Right lobe of liver (tissue), 6 donors: ENCODE measurements at regions not wholly inside any gene's neighbourhood (a gene's known extent, or its start where the extent isn't known, plus 50 kb on each side); places are given as distances from the start of the nearest gene placed in this dataset.

Experiments
- ATAC-seq, 4 donors: fragments of 200-7000 bp; cut with Tn5 transposase; one replicate each; pipeline ENCODE4 v1.9.1; 2020; ENCODE audit warnings: mild to moderate bottlenecking in 4 of 4, moderate library complexity in 4 of 4
- DNase-seq, 3 donors: peaks; one replicate each; pipeline ENCODE4 v3.0.0-alpha.2; 2020
- H3K27ac ChIP-seq, 3 donors: fragments of 200-600 bp; one replicate each; pipeline ENCODE4 v1.8.0; 2022
- H3K27me3 ChIP-seq, 2 donors: fragments of 200-600 bp; one replicate each; pipeline ENCODE4 v1.8.0; 2022
- H3K36me3 ChIP-seq, 4 donors: fragments of 200-600 bp; sonication (generic) in 1 of 4; one replicate each; pipeline versions ENCODE4 v1.5.1 to v1.8.0; 2017 to 2022; ENCODE audit warnings: control low read depth in 1 of 4
- H3K4me1 ChIP-seq, 4 donors: fragments of 200-600 bp; sonication (generic) in 1 of 4; one replicate each; pipeline versions ENCODE4 v1.5.1 to v1.8.0; 2017 to 2022; ENCODE audit warnings: control low read depth in 1 of 4
- H3K4me3 ChIP-seq, 3 donors: fragments of 200-600 bp; one replicate each; pipeline ENCODE4 v1.8.0; 2022
- H3K9me3 ChIP-seq, 4 donors: fragments of 200-600 bp; sonication (generic) in 1 of 4; one replicate each; pipeline versions ENCODE4 v1.5.1 to v1.8.0; 2017 to 2022; ENCODE audit warnings: control low read depth in 1 of 4
- POLR2A ChIP-seq: fragments of 450-650 bp; IDR thresholded peaks from one replicate; pipeline ENCODE4 v1.6.1; 2017; ENCODE audit warnings: antibody characterized with exemption, mild to moderate bottlenecking
- WGBS: methylation state at CpG from one replicate; pipeline ENCODE4 v1.1.6; 2018; ENCODE audit warnings: low coverage, low lambda C conversion rate; ENCODE audit not compliant: insufficient coverage; ENCODE audit errors: missing lambda C conversion rate; 5-methylcytosine and 5-hydroxymethylcytosine counted together
- intact Hi-C, 2 donors: fragments of 100-400 bp; cut with DNase I; formaldehyde crosslinking; loops; one replicate each; pipeline versions ENCODE4 v1.11.2 to v1.14.1; 2022
- TF ChIP-seq, protein P1 (sequence below), 4 donors: fragments of 200-600 bp in 3 of 4; fragments of 450-650 bp in 1 of 4; IDR thresholded peaks; one replicate each; pipeline versions ENCODE4 v1.5.1 to v1.8.0; 2016 to 2022; ENCODE audit warnings: antibody characterized with exemption in 4 of 4, mild to moderate bottlenecking in 2 of 4
- donor health status: DM: no; HTN: yes; CAD: no.
- donor health status: DM: no; HTN: no; CAD: no.
- donor health status: DM: no; HTN: no; CAD: no.
- donor health status: DM: no; HTN: yes; CAD: no.
- donor health status: DM: no; HTN: yes; CAD: no.

- H3K27me3 ChIP-seq, result no peaks in the 10 kb centered on the region
- no peak overlapping the region for H3K27ac ChIP-seq
- 41% methylated on average over 5 of the region's 5 CpGs for WGBS
- DNase-seq, result no peak
- H3K4me3 ChIP-seq, result no peak overlapping the region
- no peak for TF ChIP-seq POLR2A
- TF ChIP-seq, protein P1, sequence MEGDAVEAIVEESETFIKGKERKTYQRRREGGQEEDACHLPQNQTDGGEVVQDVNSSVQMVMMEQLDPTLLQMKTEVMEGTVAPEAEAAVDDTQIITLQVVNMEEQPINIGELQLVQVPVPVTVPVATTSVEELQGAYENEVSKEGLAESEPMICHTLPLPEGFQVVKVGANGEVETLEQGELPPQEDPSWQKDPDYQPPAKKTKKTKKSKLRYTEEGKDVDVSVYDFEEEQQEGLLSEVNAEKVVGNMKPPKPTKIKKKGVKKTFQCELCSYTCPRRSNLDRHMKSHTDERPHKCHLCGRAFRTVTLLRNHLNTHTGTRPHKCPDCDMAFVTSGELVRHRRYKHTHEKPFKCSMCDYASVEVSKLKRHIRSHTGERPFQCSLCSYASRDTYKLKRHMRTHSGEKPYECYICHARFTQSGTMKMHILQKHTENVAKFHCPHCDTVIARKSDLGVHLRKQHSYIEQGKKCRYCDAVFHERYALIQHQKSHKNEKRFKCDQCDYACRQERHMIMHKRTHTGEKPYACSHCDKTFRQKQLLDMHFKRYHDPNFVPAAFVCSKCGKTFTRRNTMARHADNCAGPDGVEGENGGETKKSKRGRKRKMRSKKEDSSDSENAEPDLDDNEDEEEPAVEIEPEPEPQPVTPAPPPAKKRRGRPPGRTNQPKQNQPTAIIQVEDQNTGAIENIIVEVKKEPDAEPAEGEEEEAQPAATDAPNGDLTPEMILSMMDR (IDR thresholded peaks at IDR 0.05), result no peak
- ATAC-seq, result no peak
- H3K36me3 ChIP-seq, result no peaks in the 10 kb centered on the region
- H3K9me3 ChIP-seq, result no peaks in the 10 kb centered on the region
- intact Hi-C loops, result no loop called here
- no peaks in the 10 kb centered on the region for H3K4me1 ChIP-seq
Measured at GRCh38 chr21:38598413-38598812, 100.1 kb upstream of the ERG start.

DNA sequence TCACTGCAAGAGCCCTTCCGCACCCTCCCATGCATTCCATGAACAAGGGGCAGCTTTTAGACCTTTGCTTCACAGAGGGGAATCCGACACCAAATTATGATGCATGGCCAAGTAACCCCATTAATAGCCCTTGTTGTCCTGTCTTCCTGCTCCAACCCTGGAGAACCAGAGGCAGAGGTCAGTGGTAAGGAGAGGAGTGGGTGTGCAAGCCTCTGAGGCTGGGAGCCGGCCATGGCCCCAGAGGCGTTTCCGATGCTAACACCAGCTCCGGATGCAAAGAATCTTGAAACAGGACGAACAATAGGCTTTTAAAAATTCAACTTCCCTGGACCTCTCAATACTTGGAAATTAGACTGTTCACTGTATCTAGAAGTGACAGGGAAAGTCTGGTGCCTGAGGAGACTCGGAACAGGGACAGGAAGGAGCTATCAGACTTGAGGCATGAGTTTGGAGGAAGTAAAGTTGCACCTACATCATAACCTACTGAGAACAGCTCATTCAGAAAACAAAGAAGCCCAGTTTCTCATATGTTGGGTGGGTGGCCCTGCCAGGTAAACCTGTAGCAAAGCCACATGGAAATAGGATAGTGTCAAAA, 101.2 kb upstream of the ERG start:
- Histone ChIP-seq H3K4me1 (no peaks in the 10 kb centered on the region), H3K27me3 (no peaks in the 10 kb centered on the region), H3K9me3 (no peaks in the 10 kb centered on the region), H3K4me3 (no peak overlapping the region), H3K27ac (no peak overlapping the region), H3K36me3 (no peaks in the 10 kb centered on the region)
- ATAC-seq, result peak; percentile 28 to 68 (median 46)
- intact Hi-C loops, result no loop called here
- no peak for TF ChIP-seq POLR2A
- TF ChIP-seq, protein P1 (IDR thresholded peaks at IDR 0.05), result no peak
- WGBS, result 37% methylated on average over 7 of the region's 8 CpGs
- DNase-seq, result no peak

- no peaks in the 10 kb centered on the region for H3K36me3 ChIP-seq
- H3K4me3 ChIP-seq, result no peak overlapping the region
- DNase-seq, result no peak
- no peaks in the 10 kb centered on the region for H3K4me1 ChIP-seq
- no peak overlapping the region for H3K27ac ChIP-seq
- intact Hi-C loops, result no loop called here
- ATAC-seq, result no peak
- TF ChIP-seq POLR2A, result no peak
- TF ChIP-seq, protein P1 (IDR thresholded peaks at IDR 0.05), result no peak
- no peaks in the 10 kb centered on the region for H3K27me3 ChIP-seq
- WGBS, result 68% methylated on average over 4 of the region's 7 CpGs
- no peaks in the 10 kb centered on the region for H3K9me3 ChIP-seq
Measured at GRCh38 chr21:38600106-38600505, 101.8 kb upstream of the ERG start.

GRCh38 chr21:38605236-38605635, 107.0 kb upstream of the ERG start:
- H3K36me3 ChIP-seq, result no peaks in the 10 kb centered on the region
- DNase-seq (no peak), ATAC-seq (no peak)
- H3K27ac ChIP-seq, result no peak overlapping the region
- H3K4me1 ChIP-seq, result no peaks in the 10 kb centered on the region
- H3K27me3 ChIP-seq, result peaks cover 0 to 3% of the 10 kb centered on the region in 2 donors
- no peak for TF ChIP-seq POLR2A
- TF ChIP-seq, protein P1 (IDR thresholded peaks at IDR 0.05), result no peak
- H3K4me3 ChIP-seq, result no peak overlapping the region
- intact Hi-C loops, result no loop called here
- H3K9me3 ChIP-seq, result no peaks in the 10 kb centered on the region
- 44% methylated on average over 3 of the region's 3 CpGs for WGBS

DNA sequence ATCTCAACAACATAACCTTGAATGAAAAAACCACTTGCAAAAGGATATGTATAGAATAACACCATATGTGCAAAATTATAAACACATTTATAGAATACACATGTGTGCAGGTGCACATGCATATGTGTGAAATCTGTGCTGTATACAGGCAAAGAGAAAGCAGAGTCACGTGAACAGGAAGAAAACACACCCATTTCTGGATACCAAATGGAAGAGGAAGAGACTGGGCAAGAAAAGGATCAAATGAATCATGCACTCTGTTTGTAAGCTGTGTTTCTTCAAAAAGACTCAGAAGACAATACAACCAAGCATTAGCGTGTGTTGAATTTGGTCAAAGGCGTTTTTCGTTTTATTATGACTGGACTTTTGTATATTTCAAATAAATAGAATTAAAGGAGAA, 111.3 kb upstream of the ERG start:
- H3K9me3 ChIP-seq, result no peaks in the 10 kb centered on the region

More for the DNA sequence above, 111.3 kb upstream of the ERG start:
- H3K27ac ChIP-seq, result no peak overlapping the region
- no peak for ATAC-seq
- peaks cover 0 to 3% of the 10 kb centered on the region in 2 donors for H3K27me3 ChIP-seq
- no peaks in the 10 kb centered on the region for H3K4me1 ChIP-seq
- H3K4me3 ChIP-seq, result no peak overlapping the region
- WGBS, result 52% methylated on average over 4 of the region's 4 CpGs
- TF ChIP-seq, protein P1 (IDR thresholded peaks at IDR 0.05), result no peak
- TF ChIP-seq POLR2A, result no peak
- no peak for DNase-seq
- H3K36me3 ChIP-seq, result no peaks in the 10 kb centered on the region
- intact Hi-C loops, result no loop called here
